Sigmoid colon (tissue), 4 donors: ENCODE measurements at regions not wholly inside any gene's neighbourhood (a gene's known extent, or its start where the extent isn't known, plus 50 kb on each side); places are given as distances from the start of the nearest gene placed in this dataset.

Source experiments
- POLR2A ChIP-seq, 2 donors: fragments of 450-650 bp; IDR thresholded peaks; one replicate each; pipeline ENCODE4 v1.6.1; 2016; ENCODE audit warnings: antibody characterized with exemption in 2 of 2, mild to moderate bottlenecking in 2 of 2, moderate library complexity in 2 of 2
- POLR2AphosphoS5 ChIP-seq, 4 donors: sonication (generic); formaldehyde crosslinking; IDR thresholded peaks; one replicate each; pipeline ENCODE4 v1.6.1; 2017; ENCODE audit warnings: antibody characterized with exemption in 4 of 4

DNA sequence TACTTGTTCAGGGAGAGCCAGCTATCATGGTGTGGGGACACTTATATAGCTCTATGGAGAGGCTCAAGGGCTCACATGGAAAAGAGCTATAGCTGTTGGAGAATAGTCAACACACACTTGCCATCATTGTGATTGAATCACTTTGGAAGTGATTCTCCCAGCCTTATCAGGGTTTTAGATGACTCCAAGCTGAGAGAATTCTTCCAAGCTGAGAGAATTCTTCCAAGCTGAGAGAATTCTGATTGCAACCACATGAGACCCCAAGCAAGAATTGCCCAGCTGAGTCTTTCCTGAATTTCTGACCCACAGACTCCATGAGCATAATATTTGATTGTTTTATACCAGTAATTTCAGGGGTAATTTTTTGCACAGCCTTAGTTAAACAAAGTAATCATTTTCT is 1318.3 kb upstream of the RAG2 start:
- TF ChIP-seq POLR2AphosphoS5 (IDR thresholded peaks at IDR 0.05): no peak
- TF ChIP-seq POLR2A (IDR thresholded peaks at IDR 0.05): no peak
